Pancreas (tissue), 10 donors: ENCODE measurements at regions not wholly inside any gene's neighbourhood (a gene's known extent, or its start where the extent isn't known, plus 50 kb on each side); places are given as distances from the start of the nearest gene placed in this dataset.
"Not testable (repeated sequence)": the region's sequence is repeated elsewhere in the genome, so short reads cannot be mapped to it uniquely, and the experiment has no call there.

ENCODE experiments used
- ATAC-seq, 4 donors: fragments of 200-7000 bp; cut with Tn5 transposase; one replicate each; pipeline versions ENCODE4 v1.8.0 to v1.9.1; 2020; ENCODE audit warnings: mild to moderate bottlenecking in 4 of 4, moderate library complexity in 4 of 4
- DNase-seq, 6 donors: peaks; one replicate each; pipeline ENCODE4 v3.0.0-alpha.2; 2020
- FAIRE-seq: peaks from 2 replicates; lab custom pipeline; 2012; peaks lifted over from hg19 to GRCh38; lab: Jason Lieb, UNC
- H3K27ac ChIP-seq, 4 donors: fragments of 200-600 bp; sonication (generic); 1 replicate in 3 of 4; 2 replicates in 1 of 4; pipeline versions ENCODE4 v1.5.0 to v1.8.0; 2020
- H3K27me3 ChIP-seq, 4 donors: fragments of 200-600 bp; one replicate each; pipeline ENCODE4 v1.8.0; 2021
- H3K36me3 ChIP-seq, 3 donors: fragments of 200-600 bp; sonication (generic) in 1 of 3; one replicate each; pipeline versions ENCODE4 v1.5.0 to v1.8.0; 2020 to 2021
- H3K4me1 ChIP-seq, 3 donors: fragments of 200-600 bp; one replicate each; pipeline ENCODE4 v1.8.0; 2021
- H3K4me3 ChIP-seq, 4 donors: fragments of 200-600 bp; sonication (generic) in 2 of 4; one replicate each; pipeline versions ENCODE4 v1.5.0 to v1.8.0; 2020 to 2021
- H3K9me3 ChIP-seq, 4 donors: fragments of 200-600 bp; one replicate each; pipeline ENCODE4 v1.8.0; 2021
- WGBS, 2 donors: extraction: QIAGEN DNeasy Blood & Tissue Kit; methylation state at CpG; one replicate each; pipeline ENCODE4 v1.1.7; 2013; 5-methylcytosine and 5-hydroxymethylcytosine counted together
- intact Hi-C, 3 donors: fragments of 100-400 bp; cut with DNase I; formaldehyde crosslinking; loops; one replicate each; pipeline versions ENCODE4 v1.11.1 to v1.14.2; 2022
- TF ChIP-seq, protein P1 (sequence below), 4 donors: fragments of 200-600 bp; sonication (generic) in 3 of 4; IDR thresholded peaks; one replicate each; pipeline versions ENCODE4 v1.5.0 to v1.8.0; 2021; ENCODE audit warnings: antibody characterized with exemption in 4 of 4
- donor health status: healthy with polysubstance abuse.
- donor health status: DM: no; HTN: no; CAD: no; lungs with moderate emphysema.
- donor health status: DM: no; HTN: no; CAD: no.
- donor health status: control.
- donor health status: control.
- donor health status: Bipolar disorder and iron deficiency.
- donor health status: DM: yes; HTN: yes; CAD: no.
- donor health status: DM: no; HTN: no; CAD: no.
- donor health status: DM: no; HTN: no; CAD: no.
- donor health status: DM: yes; HTN: yes; CAD: no.

DNA sequence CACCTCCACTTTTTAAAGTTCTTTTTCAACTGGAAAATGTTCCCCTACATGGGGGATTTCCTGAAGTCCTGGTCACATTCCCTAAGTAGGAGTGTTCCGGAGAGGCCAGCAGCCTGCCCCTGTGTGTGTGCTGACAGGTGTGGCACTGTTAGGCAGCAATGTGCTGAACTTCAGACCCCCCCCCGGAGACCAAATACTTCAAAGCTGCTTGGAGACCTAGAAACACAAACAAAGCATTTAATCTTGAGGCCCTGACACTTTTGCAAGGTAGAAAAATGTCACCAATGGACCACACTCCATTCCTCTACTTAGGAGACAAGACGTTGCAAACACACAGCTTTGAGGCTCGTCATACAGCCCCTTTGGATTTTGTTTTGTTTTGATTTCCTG lies 259.6 kb upstream of the CTNNB1 start:
- ATAC-seq: peak; percentile 87 to 95 (median 92)
- no peak for FAIRE-seq
- Histone ChIP-seq H3K9me3 (no peaks in the 10 kb centered on the region), H3K27ac (peak overlapping the region; percentile 57 to 80 (median 68)), H3K4me1 (peaks cover 0 to 20% (median 7%) of the 10 kb centered on the region in 3 donors), H3K4me3 (no peak overlapping the region), H3K36me3 (no peaks in the 10 kb centered on the region), H3K27me3 (no peaks in the 10 kb centered on the region)
- intact Hi-C loops: no loop called here
- DNase-seq: peak in 5 of 6 donors; percentile 34 to 71 (median 45)
- TF ChIP-seq, protein P1, sequence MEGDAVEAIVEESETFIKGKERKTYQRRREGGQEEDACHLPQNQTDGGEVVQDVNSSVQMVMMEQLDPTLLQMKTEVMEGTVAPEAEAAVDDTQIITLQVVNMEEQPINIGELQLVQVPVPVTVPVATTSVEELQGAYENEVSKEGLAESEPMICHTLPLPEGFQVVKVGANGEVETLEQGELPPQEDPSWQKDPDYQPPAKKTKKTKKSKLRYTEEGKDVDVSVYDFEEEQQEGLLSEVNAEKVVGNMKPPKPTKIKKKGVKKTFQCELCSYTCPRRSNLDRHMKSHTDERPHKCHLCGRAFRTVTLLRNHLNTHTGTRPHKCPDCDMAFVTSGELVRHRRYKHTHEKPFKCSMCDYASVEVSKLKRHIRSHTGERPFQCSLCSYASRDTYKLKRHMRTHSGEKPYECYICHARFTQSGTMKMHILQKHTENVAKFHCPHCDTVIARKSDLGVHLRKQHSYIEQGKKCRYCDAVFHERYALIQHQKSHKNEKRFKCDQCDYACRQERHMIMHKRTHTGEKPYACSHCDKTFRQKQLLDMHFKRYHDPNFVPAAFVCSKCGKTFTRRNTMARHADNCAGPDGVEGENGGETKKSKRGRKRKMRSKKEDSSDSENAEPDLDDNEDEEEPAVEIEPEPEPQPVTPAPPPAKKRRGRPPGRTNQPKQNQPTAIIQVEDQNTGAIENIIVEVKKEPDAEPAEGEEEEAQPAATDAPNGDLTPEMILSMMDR (IDR thresholded peaks at IDR 0.05): no peak
- WGBS, 2 donors: 28 to 44% methylated on average over 4 of the region's 4 CpGs

DNA sequence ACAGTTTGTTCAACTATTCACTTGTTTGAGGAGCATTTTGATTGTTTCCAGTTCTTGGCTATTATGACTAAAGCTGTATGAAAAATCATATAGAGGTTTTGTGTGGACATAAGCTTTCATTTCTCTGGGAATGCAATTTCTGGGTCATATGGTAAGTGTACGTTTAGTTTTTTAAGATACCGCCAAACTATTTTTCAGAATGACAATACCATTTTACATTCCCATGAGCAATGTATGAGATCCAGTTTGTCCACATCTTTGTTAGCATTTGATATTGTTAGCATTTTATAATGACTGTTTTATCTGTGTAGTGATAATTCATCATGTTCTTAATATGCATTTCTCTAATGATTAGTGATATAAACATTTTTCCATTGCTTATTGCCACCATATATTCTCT lies 258.7 kb upstream of the CTNNB1 start:
- Histone ChIP-seq H3K4me3 (no peak overlapping the region), H3K27ac (peak overlapping the region in 1 of 4 donors; percentile 1), H3K27me3 (no peaks in the 10 kb centered on the region), H3K4me1 (peaks cover 0 to 20% (median 7%) of the 10 kb centered on the region in 3 donors), H3K36me3 (no peaks in the 10 kb centered on the region), H3K9me3 (no peaks in the 10 kb centered on the region)
- DNase-seq (no peak), ATAC-seq (no peak), FAIRE-seq (no peak)
- intact Hi-C loops: no loop called here
- TF ChIP-seq, protein P1 (IDR thresholded peaks at IDR 0.05): no peak
- 77 to 83% methylated on average over 2 of the region's 2 CpGs for WGBS, 2 donors

DNA sequence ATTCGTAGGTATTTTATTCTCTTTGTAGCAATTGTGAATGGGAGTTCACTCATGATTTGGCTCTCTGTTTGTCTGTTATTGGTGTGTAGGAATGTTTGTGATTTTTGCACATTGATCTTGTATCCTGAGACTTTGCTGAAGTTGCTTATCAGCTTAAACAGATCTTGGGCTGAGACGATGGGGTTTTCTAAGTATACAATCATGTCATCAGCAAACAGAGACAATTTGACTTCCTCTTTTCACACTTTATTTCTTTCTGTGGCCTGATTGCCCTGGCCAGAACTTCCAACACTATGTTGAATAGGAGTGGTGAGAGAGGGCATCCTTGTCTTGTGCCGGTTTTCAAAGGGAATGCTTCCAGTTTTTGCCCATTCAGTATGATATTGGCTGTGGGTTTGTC lies 252.3 kb upstream of the CTNNB1 start:
- DNase-seq, H3K27me3 ChIP-seq, H3K27ac ChIP-seq, H3K36me3 ChIP-seq, intact Hi-C loops, H3K4me3 ChIP-seq, FAIRE-seq, H3K9me3 ChIP-seq, H3K4me1 ChIP-seq, ATAC-seq: not testable (repeated sequence)
- WGBS, 2 donors: 76 to 87% methylated on average over 3 of the region's 3 CpGs

DNA sequence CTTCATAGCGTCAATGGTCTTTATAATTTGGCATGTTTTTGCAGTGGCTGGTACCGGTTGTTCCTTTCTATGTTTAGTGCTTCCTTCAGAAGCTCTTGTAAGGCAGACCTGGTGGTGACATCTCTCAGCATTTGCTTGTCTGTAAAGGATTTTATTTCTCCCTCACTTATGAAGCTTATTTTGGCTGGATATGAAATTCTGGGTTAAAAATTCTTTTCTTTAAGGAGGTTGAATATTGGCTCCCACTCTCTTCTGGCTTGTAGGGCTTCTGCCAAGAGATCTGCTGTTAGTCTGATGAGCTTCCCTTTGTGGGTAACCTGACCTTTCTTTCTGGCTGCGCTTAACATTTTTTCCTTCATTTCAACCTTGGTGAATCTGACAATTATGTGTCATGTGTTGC lies 250.0 kb upstream of the CTNNB1 start:
- FAIRE-seq, intact Hi-C loops, ATAC-seq, H3K27ac ChIP-seq, H3K9me3 ChIP-seq, DNase-seq, H3K4me1 ChIP-seq, H3K27me3 ChIP-seq, H3K36me3 ChIP-seq, H3K4me3 ChIP-seq: not testable (repeated sequence)
- 86 to 95% methylated on average over 3 of the region's 3 CpGs for whole genome bisulfite sequencing, 2 donors

DNA sequence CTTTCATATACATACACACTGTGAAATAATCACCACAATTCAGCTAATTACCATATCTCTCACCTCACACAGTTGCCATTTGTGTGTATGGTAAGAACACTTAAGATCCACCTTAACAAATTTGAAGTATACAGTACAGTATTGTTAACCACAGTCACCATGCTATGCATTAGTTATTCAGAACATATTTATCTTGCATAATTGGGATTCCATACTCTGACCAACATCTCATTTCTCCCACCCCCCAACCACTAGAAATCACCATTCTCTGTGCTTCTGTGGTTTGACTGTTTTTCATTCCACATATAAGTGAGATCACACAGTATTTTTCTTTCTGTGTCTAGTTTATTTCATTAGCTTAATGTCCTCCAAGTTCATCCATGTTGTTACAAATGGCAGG lies 247.7 kb upstream of the CTNNB1 start:
- TF ChIP-seq, protein P1 (IDR thresholded peaks at IDR 0.05): no peak
- no peaks in the 10 kb centered on the region for H3K27me3 ChIP-seq
- H3K4me3 ChIP-seq: no peak overlapping the region
- intact Hi-C loops: no loop called here
- FAIRE-seq (no peak), DNase-seq (no peak), ATAC-seq (no peak)
- no peaks in the 10 kb centered on the region for H3K36me3 ChIP-seq
- H3K27ac ChIP-seq: no peak overlapping the region
- no peaks in the 10 kb centered on the region for H3K4me1 ChIP-seq
- no peaks in the 10 kb centered on the region for H3K9me3 ChIP-seq

DNA sequence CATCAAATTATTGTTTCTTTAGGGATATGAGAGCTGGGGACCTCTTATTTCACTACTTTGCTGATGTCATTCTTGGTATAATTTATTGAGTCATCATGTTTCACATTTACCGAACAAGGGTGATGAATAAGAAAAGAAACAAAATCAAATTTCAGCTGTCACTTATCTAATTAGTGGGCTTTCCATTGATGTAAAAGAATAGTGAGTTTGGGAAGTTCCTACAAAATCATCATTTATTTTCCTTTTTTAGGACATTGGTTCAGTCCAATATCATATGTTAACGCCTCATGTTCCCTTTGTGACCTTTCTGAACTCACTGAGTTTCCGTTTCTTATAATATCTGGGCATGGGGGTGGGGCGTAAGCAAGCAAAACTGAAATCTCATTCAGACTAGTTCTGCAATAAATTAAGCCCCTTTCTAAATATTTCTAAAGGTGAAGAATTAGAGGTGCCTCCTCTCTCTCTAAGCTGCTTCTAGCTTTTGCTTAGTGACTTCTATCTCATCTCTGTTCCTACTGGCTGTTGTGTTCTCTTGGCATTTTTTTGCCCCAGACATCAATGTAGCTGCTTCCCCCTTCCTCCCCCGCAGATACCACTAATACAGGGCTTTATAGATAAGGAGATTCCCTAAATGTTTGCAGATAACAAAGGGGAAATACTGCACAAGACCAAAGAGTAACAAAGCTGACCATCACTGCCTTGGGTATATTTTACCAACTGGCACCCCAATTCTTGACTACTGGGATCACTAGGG lies 238.0 kb upstream of the CTNNB1 start:
- no peaks in the 10 kb centered on the region for H3K36me3 ChIP-seq

More for the DNA sequence above, 238.0 kb upstream of the CTNNB1 start:
- TF ChIP-seq, protein P1 (IDR thresholded peaks at IDR 0.05): no peak
- no peak overlapping the region for H3K27ac ChIP-seq
- DNase-seq: no peak
- intact Hi-C loops: no loop called here
- no peak for FAIRE-seq
- no peaks in the 10 kb centered on the region for H3K4me1 ChIP-seq
- no peaks in the 10 kb centered on the region for H3K27me3 ChIP-seq
- ATAC-seq: no peak
- H3K4me3 ChIP-seq: no peak overlapping the region
- WGBS, 2 donors: 79 to 88% methylated on average over 5 of the region's 5 CpGs
- no peaks in the 10 kb centered on the region for H3K9me3 ChIP-seq
